ENCODE measurements at regions not wholly inside any gene's neighbourhood (a gene's known extent, or its start where the extent isn't known, plus 50 kb on each side); places are given as distances from the start of the nearest gene placed in this dataset.

DNA sequence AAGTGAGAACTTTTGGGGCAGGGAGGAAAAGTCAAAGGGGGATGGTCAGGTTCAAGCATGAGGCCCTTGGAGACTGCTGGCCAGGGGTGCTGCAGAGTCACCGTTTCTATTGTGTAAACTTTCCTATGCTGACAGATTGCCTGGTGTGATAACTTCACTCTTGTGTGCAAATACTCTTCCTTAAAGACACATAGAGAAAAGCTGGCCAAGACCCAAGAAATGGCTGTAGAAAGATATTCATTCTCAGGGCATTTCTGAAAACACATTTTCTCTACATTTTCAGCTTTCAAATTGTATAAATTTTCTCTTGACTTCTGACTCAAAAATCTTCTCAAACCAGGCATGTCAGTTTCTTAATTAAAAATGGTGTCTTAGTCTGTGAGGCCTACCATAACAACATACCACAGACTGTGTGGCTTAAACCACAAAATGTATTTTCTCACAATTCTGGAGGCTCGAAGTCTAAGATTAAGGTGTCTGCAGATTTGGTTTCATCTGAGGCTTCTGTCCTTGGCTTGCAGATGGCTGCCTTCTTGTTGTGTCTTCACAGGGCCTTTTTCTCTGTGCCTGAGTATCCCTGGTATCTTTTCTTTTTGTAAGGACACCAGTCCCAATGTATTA, 304.5 kb downstream of the KCNRG start:
- intact Hi-C loops (cut with DNase I) = no loop called here

DNA sequence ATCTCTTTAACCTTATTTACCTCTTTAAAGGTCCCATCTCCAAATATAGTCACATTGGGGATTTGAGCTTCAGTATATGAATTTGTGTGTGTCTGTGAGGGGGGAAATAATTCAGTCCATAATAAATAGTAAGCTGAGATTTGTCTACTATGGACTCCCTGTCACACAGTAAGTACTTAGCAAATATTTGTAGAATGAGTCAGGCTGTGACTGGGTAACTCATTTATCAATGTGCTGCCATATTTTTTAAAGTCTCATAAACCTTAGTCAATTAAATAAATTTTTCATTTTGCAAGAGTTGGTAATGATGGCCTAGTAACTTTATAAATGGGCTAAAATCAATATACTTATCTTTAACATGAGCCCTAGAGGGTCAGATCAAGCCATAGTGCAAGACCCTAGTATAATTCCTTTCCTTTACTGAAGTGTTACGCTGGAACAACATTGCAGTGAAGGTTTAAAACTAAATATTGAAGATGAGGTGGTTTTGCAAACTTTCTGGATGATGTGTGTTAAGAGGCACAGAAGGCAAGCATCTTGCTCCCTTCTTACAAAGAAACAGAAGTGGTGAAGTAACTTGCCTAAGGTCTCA, 305.1 kb downstream of the KCNRG start:
- intact Hi-C loops (cut with DNase I) = no loop called here
- DNase-seq (ENCODE audit: low spot score) = no peak

More for the DNA sequence above, 304.5 kb downstream of the KCNRG start:
- DNase-seq (ENCODE audit: low spot score) = no peak

DNA sequence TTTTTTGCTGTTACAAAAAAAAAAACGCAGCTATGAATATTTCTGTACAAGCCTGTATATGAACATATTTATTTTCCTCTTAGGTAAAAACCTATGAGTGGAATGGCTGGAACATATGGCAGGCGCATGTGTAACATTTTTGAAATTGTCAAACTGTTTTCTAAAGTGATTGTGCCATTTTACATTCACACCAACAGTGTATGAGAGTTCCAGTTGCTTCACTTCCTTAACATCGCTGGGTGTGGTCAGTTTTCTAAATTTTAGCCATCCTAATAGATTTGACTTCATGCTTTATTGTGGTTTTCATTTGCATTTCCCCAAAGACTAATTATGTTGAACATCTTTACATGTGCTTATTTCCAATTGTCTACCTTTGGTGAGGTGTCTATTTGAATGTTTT, 306.8 kb downstream of the KCNRG start:
- no peak for DNase-seq (ENCODE audit: low spot score)

GRCh38 chr13:50323440-50324065, 308.3 kb downstream of the KCNRG start:
- DNase-seq (ENCODE audit: low spot score) = no peak

More for the DNA sequence above, 306.8 kb downstream of the KCNRG start:
- intact Hi-C loops (cut with DNase I) = no loop called here

GRCh38 chr13:50326271-50326670, 311.0 kb downstream of the KCNRG start:
- intact Hi-C loops (cut with DNase I) = no loop called here
- DNase-seq (ENCODE audit: low spot score) = no peak

More at GRCh38 chr13:50323440-50324065, 308.3 kb downstream of the KCNRG start:
- intact Hi-C loops (cut with DNase I) = no loop called here

- intact Hi-C loops (cut with DNase I) = no loop called here
- DNase-seq (ENCODE audit: low spot score) = no peak
Observed at GRCh38 chr13:50326811-50327210, 311.6 kb downstream of the KCNRG start.

DNA sequence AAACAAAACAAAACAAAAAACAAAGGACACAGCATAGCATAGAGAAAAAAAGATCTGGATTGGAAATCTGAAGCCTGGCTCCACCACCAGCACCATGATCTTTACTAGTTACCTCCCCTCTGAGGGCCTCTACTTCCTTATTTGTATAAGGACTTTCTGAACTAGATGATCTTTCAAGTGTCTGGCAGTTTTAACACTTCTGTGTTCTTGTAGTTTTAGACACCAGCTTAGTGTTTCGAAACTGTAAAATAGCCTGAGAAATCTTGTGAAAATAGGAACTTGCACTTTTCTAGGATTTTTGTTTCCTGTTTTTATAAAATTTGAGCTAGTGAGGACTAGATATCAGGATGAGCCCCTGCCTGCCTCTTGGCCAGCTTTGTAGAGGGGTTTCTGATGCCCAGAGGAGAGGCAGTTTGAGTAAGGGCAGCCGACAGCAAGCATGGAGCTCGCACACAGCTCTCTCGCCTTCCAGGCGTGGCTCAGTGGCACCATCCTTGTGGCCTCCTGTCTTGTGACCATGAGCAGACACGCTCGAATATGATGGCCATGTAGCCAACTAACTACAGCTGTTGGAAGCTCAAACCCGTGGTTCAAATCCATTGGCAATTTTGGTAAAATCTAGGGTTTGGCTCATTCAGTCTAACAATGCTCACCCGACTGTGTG, 319.0 kb downstream of the KCNRG start:
- no peak for DNase-seq (ENCODE audit: low spot score)
- intact Hi-C loops (cut with DNase I) = no loop called here

DNA sequence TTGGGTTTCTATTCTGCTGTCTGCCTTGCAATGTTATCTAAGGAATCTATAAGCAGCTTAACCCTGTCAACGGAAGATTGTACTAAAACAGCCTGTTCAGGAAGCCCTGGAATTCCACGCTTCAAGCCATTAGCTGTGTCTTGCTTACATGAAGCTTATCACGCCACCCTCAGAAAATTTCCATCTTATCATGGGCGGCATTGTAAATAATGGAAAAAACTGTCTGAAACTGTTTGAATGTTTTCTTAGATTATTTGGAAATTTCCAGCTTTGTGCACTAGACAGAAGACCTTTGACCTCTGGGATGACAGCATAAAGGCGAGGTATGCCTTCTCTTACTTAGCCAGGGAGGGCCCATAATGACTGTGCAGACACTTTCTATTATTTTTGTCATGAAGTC, 319.7 kb downstream of the KCNRG start:
- intact Hi-C loops (cut with DNase I) = no loop called here

DNA sequence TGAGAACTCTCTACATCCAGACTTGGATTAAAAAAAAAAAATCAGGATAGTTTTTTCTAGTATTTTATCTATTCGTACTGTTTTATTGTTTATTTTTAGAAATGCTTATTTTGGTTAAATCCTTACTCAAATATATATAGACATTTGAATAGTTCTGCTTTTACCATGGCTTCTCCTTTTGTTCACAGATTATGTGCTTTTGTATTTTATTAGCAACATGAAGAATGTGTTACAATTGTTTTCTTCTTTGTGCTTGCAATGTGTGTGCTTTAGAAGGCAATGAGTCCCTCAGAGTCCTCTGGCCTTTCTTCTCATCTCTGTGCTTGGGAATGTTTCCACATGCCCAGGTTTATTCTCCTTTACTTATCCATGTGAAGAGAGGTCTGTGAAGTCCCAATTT, 324.0 kb downstream of the KCNRG start:
- no peak for DNase-seq (ENCODE audit: low spot score)
- intact Hi-C loops (cut with DNase I) = no loop called here

More for the DNA sequence above, 319.7 kb downstream of the KCNRG start:
- DNase-seq (ENCODE audit: low spot score) = no peak

DNA sequence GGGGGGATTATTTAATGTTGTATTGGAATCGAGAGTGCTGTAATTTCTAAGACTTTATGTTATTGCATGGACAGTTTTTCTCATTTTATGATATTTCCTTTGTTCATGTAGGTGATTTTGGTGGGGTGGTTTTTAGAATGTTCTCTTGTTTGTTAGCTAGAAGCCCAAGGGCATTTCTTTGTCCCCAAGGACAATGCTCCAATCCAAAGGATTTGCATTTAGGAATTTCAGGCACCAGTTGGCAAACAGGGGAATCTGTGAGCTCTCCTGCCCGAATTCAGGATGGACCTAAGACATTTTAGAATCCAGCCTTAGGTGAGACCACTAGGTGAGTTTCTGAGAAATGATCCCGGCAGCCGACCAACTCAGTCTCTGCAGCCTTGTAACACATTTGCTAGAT, 324.9 kb downstream of the KCNRG start:
- intact Hi-C loops (cut with DNase I) = no loop called here
- DNase-seq (ENCODE audit: low spot score) = no peak

GRCh38 chr13:50340551-50341287, 325.5 kb downstream of the KCNRG start:
- intact Hi-C loops (cut with DNase I) = no loop called here
- DNase-seq (ENCODE audit: low spot score) = peak; percentile 83

- intact Hi-C loops (cut with DNase I) = no loop called here
- DNase-seq (ENCODE audit: low spot score) = no peak
Observed at GRCh38 chr13:50341526-50341925, 326.3 kb downstream of the KCNRG start.

DNA sequence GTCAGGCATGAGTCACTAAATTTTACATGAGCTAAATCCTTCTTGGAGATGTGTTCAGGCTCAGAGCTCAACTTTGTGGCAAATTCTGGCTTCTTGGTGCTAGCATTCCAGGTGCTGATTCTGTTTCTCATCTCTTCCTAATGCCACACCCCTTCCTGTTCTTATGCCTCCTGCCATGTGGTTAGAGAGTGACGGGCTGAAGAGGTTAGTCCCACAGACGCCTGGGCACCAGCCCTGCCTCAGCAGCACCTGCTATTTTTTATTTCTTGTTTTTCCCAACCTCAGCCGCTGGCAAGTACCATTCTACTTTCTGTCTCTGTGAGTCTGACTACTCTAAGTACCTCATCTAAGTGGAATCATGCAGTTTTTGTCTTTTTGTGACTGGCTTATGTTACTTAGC, 329.5 kb downstream of the KCNRG start:
- intact Hi-C loops (cut with DNase I) = no loop called here
- DNase-seq (ENCODE audit: low spot score) = no peak

DNA sequence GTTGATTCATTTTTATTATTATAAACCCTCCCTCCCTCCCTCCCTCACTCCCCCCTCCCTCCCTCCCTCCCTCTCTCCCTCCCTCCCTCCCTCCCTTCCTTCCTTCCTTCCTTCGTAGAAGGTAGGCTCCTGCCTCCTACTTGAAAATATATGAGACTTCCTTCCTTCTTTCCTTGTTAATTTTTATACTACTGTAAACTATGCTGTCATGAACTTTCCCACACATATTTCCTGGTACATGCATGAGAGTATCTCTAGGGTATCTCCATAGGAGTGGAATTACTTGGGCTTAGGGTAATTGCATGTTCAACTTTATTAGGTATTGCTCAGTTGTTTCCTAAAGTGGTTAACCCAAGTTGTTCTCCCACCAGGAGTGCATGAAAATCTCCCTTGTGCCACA, 330.6 kb downstream of the KCNRG start:
- intact Hi-C loops (cut with DNase I) = no loop called here

GRCh38 chr13:50348371-50348770, 333.1 kb downstream of the KCNRG start:
- no peak for DNase-seq (ENCODE audit: low spot score)
- intact Hi-C loops (cut with DNase I) = no loop called here

More for the DNA sequence above, 330.6 kb downstream of the KCNRG start:
- no peak for DNase-seq (ENCODE audit: low spot score)

GRCh38 chr13:50352720-50353480, 337.7 kb downstream of the KCNRG start:
- intact Hi-C loops (cut with DNase I) = no loop called here
- no peak for DNase-seq (ENCODE audit: low spot score)

GRCh38 chr13:50353651-50354415, 338.6 kb downstream of the KCNRG start:
- intact Hi-C loops (cut with DNase I) = no loop called here
- no peak for DNase-seq (ENCODE audit: low spot score)

- no peak for DNase-seq (ENCODE audit: low spot score)
- intact Hi-C loops (cut with DNase I) = no loop called here
Observed at GRCh38 chr13:50355797-50356196, 340.6 kb downstream of the KCNRG start.

All from posterior vena cava (tissue), 2 donors.